KMS-11 (cell line): ENCODE measurements at regions not wholly inside any gene's neighbourhood (a gene's known extent, or its start where the extent isn't known, plus 50 kb on each side); places are given as distances from the start of the nearest gene placed in this dataset.

Experiments used
- H2AFZ ChIP-seq: fragments of 200-600 bp; sonication (generic); 2 replicates; pipeline ENCODE4 v1.6.1; 2016; ENCODE audit warnings: antibody characterized with exemption, mixed run types, low read depth
- H3K27ac ChIP-seq: fragments of 200-600 bp; sonication (generic); 2 replicates; pipeline ENCODE4 v1.6.1; 2016; ENCODE audit warnings: mild to moderate bottlenecking, mixed run types
- H3K27me3 ChIP-seq: fragments of 200-600 bp; sonication (generic); 2 replicates; pipeline ENCODE4 v1.6.1; 2017; ENCODE audit warnings: mild to moderate bottlenecking, low read depth, mixed run types, moderate library complexity; ENCODE audit not compliant: insufficient read depth
- H3K36me3 ChIP-seq: fragments of 200-600 bp; sonication (generic); 2 replicates; pipeline ENCODE4 v1.6.1; 2017; ENCODE audit warnings: mild to moderate bottlenecking, mixed run types; ENCODE audit not compliant: insufficient read depth
- H3K4me1 ChIP-seq: fragments of 200-600 bp; sonication (generic); 2 replicates; pipeline ENCODE4 v1.6.1; 2016; ENCODE audit warnings: mild to moderate bottlenecking, low read depth, mixed run types; ENCODE audit not compliant: poor library complexity, severe bottlenecking
- H3K4me2 ChIP-seq: fragments of 200-600 bp; sonication (generic); 2 replicates; pipeline ENCODE4 v1.7.0; 2016; ENCODE audit warnings: mild to moderate bottlenecking, mixed run types
- H3K4me3 ChIP-seq: fragments of 200-600 bp; sonication (generic); IDR thresholded peaks from 2 replicates; pipeline ENCODE4 v1.6.1; 2017; ENCODE audit warnings: low read depth, low read length, mixed read lengths; ENCODE audit not compliant: insufficient read depth
- H3K79me2 ChIP-seq: fragments of 200-600 bp; sonication (generic); 2 replicates; pipeline ENCODE4 v1.6.1; 2016; ENCODE audit warnings: low read depth, mixed run types; ENCODE audit not compliant: insufficient read depth
- H3K9ac ChIP-seq: fragments of 200-600 bp; sonication (generic); 2 replicates; pipeline ENCODE4 v1.6.1; 2016; ENCODE audit warnings: mild to moderate bottlenecking, mixed run types
- H4K20me1 ChIP-seq: fragments of 200-600 bp; sonication (generic); 2 replicates; pipeline ENCODE4 v1.6.1; 2016; ENCODE audit warnings: mild to moderate bottlenecking, mixed run types; ENCODE audit not compliant: insufficient read depth
- TF ChIP-seq, protein P1 (sequence below): fragments of 200-600 bp; sonication (generic); conservative IDR thresholded peaks from 2 replicates; pipeline ENCODE4 v1.6.1; 2017; ENCODE audit warnings: low read depth, mild to moderate bottlenecking, antibody characterized with exemption, low read length, moderate library complexity, mixed read lengths

DNA sequence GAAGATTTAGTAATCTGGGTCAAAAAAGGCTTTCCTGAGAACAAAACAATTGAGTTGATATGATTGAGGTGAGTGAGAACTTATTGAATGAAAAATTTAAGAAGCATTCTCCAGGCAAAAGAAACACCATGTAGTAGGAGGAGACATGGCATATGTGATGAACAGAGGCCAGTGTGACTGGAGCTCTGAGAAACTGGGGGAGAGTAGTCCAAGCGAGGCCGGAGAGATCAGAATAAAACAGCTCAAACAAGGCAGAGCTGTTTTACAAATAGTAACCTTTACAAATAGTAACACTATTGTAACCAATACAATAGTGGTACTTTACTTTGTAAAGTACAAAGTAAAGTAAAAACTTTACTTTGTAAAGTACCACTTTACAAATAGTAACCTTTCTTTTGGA lies 1159.1 kb downstream of the PCDH9 start:
- Histone ChIP-seq H3K4me3 (no peak overlapping the region), H3K79me2 (no peaks in the 10 kb centered on the region), H3K36me3 (no peaks in the 10 kb centered on the region), H2AFZ (no peak overlapping the region), H4K20me1 (no peaks in the 10 kb centered on the region), H3K4me1 (no peaks in the 10 kb centered on the region), H3K9ac (no peak overlapping the region), H3K27me3 (no peaks in the 10 kb centered on the region), H3K27ac (no peak overlapping the region), H3K4me2 (no peak overlapping the region)
- TF ChIP-seq, protein P1, sequence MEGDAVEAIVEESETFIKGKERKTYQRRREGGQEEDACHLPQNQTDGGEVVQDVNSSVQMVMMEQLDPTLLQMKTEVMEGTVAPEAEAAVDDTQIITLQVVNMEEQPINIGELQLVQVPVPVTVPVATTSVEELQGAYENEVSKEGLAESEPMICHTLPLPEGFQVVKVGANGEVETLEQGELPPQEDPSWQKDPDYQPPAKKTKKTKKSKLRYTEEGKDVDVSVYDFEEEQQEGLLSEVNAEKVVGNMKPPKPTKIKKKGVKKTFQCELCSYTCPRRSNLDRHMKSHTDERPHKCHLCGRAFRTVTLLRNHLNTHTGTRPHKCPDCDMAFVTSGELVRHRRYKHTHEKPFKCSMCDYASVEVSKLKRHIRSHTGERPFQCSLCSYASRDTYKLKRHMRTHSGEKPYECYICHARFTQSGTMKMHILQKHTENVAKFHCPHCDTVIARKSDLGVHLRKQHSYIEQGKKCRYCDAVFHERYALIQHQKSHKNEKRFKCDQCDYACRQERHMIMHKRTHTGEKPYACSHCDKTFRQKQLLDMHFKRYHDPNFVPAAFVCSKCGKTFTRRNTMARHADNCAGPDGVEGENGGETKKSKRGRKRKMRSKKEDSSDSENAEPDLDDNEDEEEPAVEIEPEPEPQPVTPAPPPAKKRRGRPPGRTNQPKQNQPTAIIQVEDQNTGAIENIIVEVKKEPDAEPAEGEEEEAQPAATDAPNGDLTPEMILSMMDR, result no peak

DNA sequence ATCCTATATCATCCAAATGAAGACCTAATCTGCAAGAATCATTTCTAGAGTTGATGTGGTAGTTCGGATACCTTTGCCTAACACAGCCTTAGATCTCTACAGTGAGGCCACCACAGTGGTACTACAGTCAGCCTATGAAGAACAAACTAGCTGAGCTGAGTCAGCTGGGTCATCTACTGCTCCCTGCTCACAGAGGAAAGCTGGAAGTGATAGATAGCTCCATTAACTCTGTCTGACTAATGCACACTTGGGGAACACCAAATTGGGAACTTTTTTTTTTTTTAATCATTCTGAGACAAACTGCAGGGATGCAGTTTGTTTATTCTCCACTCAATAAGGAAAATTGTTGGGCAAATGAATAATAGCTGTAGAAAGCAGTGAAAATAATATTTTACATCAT lies 1160.6 kb downstream of the PCDH9 start:
- H3K4me2 ChIP-seq, result no peak overlapping the region
- no peak overlapping the region for H3K27ac ChIP-seq
- H4K20me1 ChIP-seq, result no peaks in the 10 kb centered on the region
- H3K79me2 ChIP-seq, result no peaks in the 10 kb centered on the region
- H2AFZ ChIP-seq, result no peak overlapping the region
- no peak overlapping the region for H3K9ac ChIP-seq
- H3K27me3 ChIP-seq, result no peaks in the 10 kb centered on the region
- H3K4me1 ChIP-seq, result no peaks in the 10 kb centered on the region
- no peak overlapping the region for H3K4me3 ChIP-seq
- no peaks in the 10 kb centered on the region for H3K36me3 ChIP-seq
- TF ChIP-seq, protein P1, result no peak

GRCh38 chr13:66068683-66069082 lies 1161.5 kb downstream of the PCDH9 start:
- TF ChIP-seq, protein P1, result no peak
- Histone ChIP-seq H2AFZ (no peak overlapping the region), H3K4me1 (no peaks in the 10 kb centered on the region), H3K27me3 (no peaks in the 10 kb centered on the region), H3K4me2 (no peak overlapping the region), H3K36me3 (no peaks in the 10 kb centered on the region), H3K4me3 (no peak overlapping the region), H3K27ac (no peak overlapping the region), H3K79me2 (no peaks in the 10 kb centered on the region), H4K20me1 (no peaks in the 10 kb centered on the region), H3K9ac (no peak overlapping the region)

GRCh38 chr13:66048888-66049287 lies 1181.2 kb downstream of the PCDH9 start:
- Histone ChIP-seq H3K27me3 (no peaks in the 10 kb centered on the region), H3K9ac (no peak overlapping the region), H3K36me3 (no peaks in the 10 kb centered on the region), H3K4me2 (no peak overlapping the region), H3K4me1 (no peaks in the 10 kb centered on the region), H3K79me2 (no peaks in the 10 kb centered on the region), H3K27ac (no peak overlapping the region), H4K20me1 (no peaks in the 10 kb centered on the region), H2AFZ (no peak overlapping the region), H3K4me3 (no peak overlapping the region)
- TF ChIP-seq, protein P1, result no peak
